ENCODE measurements at regions not wholly inside any gene's neighbourhood (a gene's known extent, or its start where the extent isn't known, plus 50 kb on each side); places are given as distances from the start of the nearest gene placed in this dataset.

DNA sequence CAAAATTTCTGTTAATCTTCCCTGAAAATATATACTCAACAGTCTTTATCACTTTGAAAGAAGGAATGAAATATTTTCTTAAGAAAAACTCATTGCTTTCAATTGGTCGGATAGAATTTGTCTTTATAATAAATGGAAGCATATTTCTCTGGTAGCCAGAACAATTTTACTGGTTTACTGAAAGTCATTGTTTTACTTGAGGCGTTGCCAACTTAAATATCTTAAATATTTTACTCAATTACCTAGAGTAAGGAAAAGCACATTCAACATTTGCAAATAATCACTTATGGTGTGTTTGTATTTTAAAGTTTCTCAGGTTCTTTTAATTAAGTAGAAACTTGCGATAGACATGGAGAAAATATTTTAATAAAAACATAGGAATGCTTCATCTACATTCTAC, 1181.7 kb downstream of the EFNA5 start:
- TF ChIP-seq GABPA (IDR thresholded peaks at IDR 0.05 in 1 of 2, conservative IDR thresholded peaks at IDR 0.05 in 1 of 2) (no peak), TAF1 (conservative IDR thresholded peaks at IDR 0.05) (no peak), JUND (IDR thresholded peaks at IDR 0.05) (no peak), SP1 (IDR thresholded peaks at IDR 0.05) (no peak)
- TF ChIP-seq, protein P1, sequence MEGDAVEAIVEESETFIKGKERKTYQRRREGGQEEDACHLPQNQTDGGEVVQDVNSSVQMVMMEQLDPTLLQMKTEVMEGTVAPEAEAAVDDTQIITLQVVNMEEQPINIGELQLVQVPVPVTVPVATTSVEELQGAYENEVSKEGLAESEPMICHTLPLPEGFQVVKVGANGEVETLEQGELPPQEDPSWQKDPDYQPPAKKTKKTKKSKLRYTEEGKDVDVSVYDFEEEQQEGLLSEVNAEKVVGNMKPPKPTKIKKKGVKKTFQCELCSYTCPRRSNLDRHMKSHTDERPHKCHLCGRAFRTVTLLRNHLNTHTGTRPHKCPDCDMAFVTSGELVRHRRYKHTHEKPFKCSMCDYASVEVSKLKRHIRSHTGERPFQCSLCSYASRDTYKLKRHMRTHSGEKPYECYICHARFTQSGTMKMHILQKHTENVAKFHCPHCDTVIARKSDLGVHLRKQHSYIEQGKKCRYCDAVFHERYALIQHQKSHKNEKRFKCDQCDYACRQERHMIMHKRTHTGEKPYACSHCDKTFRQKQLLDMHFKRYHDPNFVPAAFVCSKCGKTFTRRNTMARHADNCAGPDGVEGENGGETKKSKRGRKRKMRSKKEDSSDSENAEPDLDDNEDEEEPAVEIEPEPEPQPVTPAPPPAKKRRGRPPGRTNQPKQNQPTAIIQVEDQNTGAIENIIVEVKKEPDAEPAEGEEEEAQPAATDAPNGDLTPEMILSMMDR (IDR thresholded peaks at IDR 0.05; ENCODE audit: low read depth, low read length, missing input control): no peak
- TF ChIP-seq, protein P2, sequence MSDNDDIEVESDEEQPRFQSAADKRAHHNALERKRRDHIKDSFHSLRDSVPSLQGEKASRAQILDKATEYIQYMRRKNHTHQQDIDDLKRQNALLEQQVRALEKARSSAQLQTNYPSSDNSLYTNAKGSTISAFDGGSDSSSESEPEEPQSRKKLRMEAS (IDR thresholded peaks at IDR 0.05): no peak

Measured in liver (tissue), 3 donors.